HG03039 (cell line): ENCODE measurements at regions not wholly inside any gene's neighbourhood (a gene's known extent, or its start where the extent isn't known, plus 50 kb on each side); places are given as distances from the start of the nearest gene placed in this dataset.
"Not testable (repeated sequence)": the region's sequence is repeated elsewhere in the genome, so short reads cannot be mapped to it uniquely, and the experiment has no call there.

ENCODE experiments used
- ATAC-seq: cut with Tn5 transposase; IDR thresholded peaks from one replicate; pipeline ENCODE4 v1.9.1; 2021; ENCODE audit warnings: mild to moderate bottlenecking, moderate library complexity; ENCODE audit not compliant: unreplicated experiment

- no peak for ATAC-seq
Measured at GRCh38 chr2:224155896-224156295, 116.8 kb upstream of the SERPINE2 start.

DNA sequence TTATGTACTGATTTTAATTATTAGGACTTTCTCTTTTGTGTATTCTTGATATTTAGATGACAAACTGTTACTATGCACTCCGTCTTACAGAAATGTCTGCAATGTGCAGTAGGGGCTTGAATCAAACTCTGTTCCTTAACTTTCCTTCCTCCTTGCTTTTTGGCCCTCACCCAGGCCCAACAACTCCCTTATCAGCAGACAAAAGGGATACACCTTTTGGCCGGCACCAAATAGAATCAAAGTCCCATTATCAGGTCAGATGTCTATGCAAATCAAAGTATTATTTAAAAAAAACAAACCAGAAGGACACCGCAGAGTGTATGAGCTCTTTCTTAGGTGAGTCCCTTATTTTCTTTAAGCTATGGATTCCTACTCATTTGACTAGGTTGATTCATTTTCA is 116.3 kb upstream of the SERPINE2 start:
- ATAC-seq = no peak

DNA sequence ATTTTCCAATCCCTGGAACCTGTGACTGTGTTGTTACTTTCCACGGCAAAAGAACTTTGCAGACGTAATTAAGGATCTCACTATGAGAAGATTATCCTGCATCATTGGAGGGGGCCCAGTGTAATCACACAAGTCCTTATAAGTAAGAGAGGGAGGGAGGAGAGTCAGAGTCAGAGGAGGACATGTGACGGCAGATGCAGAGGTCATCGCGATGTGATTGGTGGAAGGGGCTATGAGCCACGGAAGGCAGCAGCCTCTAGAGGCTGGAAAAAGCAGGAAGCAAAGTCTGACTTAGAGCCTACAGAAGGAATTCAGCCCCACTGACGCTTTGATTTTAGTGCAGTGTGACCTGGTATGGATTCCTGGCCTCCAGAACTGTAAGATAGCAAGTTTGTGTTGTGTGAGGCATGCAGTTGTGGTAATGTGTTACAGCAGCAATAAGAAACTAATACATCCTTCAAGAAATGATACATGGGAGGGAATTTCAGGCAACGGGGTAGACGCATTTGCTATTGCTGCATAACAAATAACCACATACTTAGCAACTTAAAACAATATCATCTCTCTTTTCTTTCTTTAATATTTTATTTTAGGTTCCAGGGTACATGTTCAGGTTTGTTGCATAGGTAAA is 112.7 kb upstream of the SERPINE2 start:
- no peak for ATAC-seq

- ATAC-seq = no peak
Measured at GRCh38 chr2:224151161-224151560, 112.1 kb upstream of the SERPINE2 start.

GRCh38 chr2:224148058-224148457 is 109.0 kb upstream of the SERPINE2 start:
- ATAC-seq = not testable (repeated sequence)

DNA sequence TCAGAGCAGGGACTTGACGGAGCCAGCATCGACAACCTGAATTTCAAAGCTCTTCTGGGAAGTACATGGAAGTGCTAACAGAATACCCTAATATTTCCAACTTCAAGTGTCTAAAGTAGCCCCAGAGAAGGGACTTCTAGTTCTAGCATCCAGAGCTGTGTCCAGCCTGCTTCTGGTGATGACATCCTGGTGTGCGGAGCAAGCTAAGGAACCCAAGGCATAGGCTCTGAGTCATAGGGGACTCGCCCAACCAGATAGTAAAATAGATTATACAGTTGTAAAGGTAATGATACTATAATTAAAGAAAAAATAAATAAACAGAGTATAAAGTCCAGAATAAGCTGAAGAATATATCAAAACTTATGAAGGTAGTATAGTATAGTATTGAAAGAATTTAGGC is 108.1 kb upstream of the SERPINE2 start:
- ATAC-seq = no peak

- no peak for ATAC-seq
Measured at GRCh38 chr2:224146356-224147160, 107.5 kb upstream of the SERPINE2 start.

- ATAC-seq = no peak
Measured at GRCh38 chr2:224145751-224146355, 106.8 kb upstream of the SERPINE2 start.

DNA sequence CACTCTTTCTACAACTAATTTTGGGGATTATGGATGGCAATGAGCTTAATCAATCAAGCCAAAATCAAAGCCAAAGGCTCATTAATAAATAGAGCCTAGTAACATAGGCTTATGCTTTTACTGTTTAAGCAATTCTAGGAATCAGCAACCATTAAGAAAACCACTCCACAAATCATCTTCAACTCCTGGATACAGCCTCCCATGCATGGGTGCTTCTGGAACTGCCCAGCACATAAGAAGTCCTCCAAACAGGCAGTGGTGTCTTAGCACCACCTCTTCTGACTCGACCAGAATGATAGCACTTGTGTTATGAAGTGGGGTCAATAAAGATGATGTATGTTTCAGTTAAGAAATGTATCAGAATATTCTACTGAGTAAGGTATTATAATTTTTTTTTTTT is 104.4 kb upstream of the SERPINE2 start:
- no peak for ATAC-seq

DNA sequence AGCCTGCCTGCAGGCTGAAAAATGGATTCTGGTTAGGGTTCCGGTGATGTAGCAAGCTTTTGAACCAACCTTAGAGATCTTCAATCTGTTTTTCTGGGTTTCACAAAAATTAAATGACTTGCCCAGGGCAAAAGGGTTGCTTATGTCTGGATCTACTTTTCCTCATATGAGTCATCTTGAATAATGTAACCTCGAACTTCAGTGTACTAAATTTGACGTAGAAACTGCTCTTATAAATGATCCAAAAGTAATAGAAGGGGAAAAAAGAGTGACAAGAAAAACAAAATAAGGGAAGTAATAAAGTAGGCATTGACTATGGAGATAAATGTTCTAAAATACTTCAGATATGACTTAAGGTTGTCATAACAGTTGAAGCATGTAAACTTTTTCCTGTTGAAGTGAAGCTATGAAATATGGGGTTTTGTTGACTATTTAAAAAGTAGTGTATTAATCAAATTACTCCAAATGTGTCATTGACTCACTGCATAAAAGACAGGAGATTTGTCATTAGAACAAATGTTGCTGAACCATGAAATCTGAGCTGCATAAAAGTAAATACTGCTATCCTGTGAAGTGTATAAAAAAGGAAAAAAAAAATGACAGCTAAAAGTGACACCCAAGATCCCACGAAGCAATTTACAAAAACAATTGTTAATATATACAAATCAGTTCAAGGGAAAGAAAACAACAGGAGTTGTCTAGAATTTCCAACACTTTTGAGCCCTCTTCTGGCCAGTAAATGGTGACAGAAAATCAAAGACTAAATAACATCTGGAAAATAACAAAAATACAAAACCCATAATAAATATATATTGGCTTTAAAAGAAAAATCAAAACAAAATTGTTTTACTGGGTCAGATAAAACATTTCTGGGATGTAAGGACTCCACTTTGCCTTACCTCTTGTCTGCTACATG is 103.6 kb upstream of the SERPINE2 start:
- no peak for ATAC-seq

DNA sequence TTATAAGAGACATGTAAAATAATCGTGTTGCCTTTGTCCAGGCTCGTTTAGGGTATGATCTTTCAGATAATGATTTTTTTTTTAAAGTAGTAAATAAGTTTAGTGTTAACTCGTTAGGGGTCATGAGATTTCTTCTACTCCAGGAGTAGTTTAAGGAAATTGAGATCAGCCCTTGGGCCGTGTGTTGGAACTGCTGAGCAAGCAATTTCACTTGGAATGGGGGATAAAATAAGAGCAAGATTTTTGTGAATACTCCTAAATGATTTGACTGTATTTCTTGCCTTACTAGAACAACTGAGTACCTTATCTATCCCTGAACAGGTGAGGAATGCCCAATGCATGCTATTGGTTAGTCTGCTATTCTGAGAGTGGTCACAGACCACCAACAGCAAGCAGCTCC is 102.2 kb upstream of the SERPINE2 start:
- no peak for ATAC-seq

DNA sequence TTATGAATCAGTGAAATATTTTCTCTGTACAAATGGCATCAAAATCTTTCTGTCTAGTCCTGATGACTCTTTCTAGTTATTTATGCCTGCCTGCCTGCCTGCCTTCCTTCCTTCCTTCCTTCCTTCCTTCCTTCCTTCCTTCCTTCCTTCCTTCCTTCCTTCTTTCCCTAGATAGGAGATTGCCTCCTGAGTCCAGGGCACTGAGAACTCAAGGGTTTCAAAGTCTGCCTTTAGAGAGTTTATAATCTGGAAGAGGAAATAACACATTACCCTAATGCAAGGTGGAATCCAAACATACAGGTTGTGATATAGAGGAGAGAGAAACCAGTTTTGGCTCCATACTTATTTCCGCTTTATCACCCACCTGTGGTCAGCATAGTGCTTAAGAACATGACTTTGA is 98.1 kb upstream of the SERPINE2 start:
- no peak for ATAC-seq

GRCh38 chr2:224136396-224136795 is 97.3 kb upstream of the SERPINE2 start:
- ATAC-seq = no peak

DNA sequence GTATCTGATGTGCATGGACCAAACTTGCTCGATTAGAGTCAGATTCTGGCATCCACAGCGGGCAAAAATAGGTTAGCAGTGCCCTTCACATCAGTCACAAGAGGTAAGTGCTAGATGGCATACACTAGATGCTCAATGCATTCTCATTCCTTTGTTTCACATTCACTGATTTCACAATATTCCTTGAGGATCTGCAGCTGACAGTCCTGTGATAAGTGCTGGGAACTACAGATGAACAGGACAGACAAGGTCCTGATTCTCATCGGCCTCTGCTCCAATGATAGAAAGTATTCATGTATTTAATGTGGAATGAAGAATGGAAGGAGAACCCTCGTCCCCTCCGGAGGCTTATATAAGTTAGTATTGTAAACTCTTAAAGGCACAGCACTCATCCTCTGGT is 96.8 kb upstream of the SERPINE2 start:
- no peak for ATAC-seq

DNA sequence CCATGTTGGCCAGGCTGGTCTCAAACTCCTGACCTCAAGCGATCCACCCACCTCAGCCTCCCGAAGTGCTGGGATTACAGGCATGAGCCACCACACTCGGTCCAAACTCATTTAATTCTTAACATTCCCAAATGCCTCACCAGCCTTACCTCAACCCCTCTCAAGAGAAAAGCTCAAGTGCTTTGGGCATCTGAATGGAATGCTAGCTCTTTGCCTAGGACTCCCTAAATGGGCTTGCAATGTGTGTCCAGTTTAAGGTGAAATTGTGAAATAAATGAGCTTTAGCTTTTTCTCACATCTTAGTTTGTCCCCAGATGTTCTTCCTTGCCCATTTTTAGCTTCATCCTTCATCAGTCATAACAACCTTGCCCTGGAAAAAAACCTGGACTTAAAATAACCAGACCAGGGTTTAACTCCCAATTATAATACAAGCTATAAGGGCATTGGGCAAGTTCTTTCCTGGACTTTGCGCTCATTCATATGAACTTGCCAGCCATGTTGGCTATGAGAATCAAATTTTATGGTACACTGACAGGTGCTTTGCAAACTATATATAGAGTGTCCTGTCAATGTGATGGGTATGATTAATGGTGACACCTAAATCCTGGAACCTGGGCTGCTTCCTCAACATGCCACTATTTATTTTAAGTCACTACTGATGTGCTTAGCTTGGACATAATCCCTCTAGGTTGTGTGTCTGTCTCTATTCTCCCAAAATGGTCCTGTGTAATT is 95.1 kb upstream of the SERPINE2 start:
- ATAC-seq = no peak

DNA sequence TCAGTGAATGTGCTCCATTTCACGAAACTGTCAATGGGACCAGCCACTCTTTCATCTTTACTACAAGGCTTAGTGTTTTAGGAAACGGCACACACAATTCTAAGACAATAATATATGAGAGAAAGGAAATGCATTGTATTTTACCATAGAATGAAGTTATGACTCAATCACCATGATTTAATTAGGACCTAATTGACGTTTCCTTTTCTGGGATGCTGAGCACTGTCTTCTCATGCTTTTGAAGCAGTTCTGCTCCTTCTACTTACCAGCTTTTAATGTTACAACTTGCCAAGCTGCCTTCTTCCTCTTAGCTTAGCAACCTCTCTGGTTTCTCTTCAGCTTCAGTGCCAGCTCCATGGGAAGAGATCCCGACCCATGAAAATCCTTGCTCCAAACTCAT is 94.3 kb upstream of the SERPINE2 start:
- ATAC-seq = no peak

GRCh38 chr2:224127871-224128501 is 88.9 kb upstream of the SERPINE2 start:
- ATAC-seq = no peak

- ATAC-seq = no peak
Measured at GRCh38 chr2:224126440-224126839, 87.4 kb upstream of the SERPINE2 start.

GRCh38 chr2:224126003-224126402 is 86.9 kb upstream of the SERPINE2 start:
- no peak for ATAC-seq

DNA sequence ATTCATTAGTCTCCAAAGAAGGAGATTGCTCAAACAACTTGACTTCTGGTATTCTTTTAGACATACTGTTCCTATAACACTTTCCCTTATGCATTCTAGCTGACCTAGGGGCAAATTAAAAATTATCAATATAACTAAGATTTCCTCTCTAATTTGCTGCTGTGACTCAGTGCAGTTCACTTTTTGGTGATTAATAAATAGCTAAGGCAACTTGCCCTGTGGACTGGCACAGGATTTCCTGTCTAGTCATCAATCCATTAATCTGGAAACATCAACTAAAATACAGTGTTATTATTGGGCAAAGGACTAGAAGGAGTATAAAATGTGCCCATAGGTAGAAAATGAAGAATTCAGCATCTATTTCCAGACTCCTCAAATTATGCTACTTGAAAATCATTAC is 83.5 kb upstream of the SERPINE2 start:
- no peak for ATAC-seq
